Right lobe of liver (tissue), 4 donors: ENCODE measurements at regions not wholly inside any gene's neighbourhood (a gene's known extent, or its start where the extent isn't known, plus 50 kb on each side); places are given as distances from the start of the nearest gene placed in this dataset.

Experiments used
- CTCF ChIP-seq, 4 donors: fragments of 200-600 bp in 3 of 4; fragments of 450-650 bp in 1 of 4; IDR thresholded peaks; one replicate each; pipeline versions ENCODE4 v1.5.1 to v1.8.0; 2016 to 2022; ENCODE audit warnings: antibody characterized with exemption in 4 of 4, mild to moderate bottlenecking in 2 of 4
- POLR2A ChIP-seq: fragments of 450-650 bp; IDR thresholded peaks from one replicate; pipeline ENCODE4 v1.6.1; 2017; ENCODE audit warnings: antibody characterized with exemption, mild to moderate bottlenecking
- donor health status: DM: no; HTN: no; CAD: no.
- donor health status: DM: no; HTN: no; CAD: no.
- donor health status: DM: no; HTN: yes; CAD: no.

- TF ChIP-seq POLR2A (no peak), CTCF (IDR thresholded peaks at IDR 0.05) (no peak)
These were observed 109.4 kb upstream of the GPR26 start for GRCh38 chr10:123556736-123557135.
